ENCODE measurements at regions not wholly inside any gene's neighbourhood (a gene's known extent, or its start where the extent isn't known, plus 50 kb on each side); places are given as distances from the start of the nearest gene placed in this dataset.
"Not testable (repeated sequence)": the region's sequence is repeated elsewhere in the genome, so short reads cannot be mapped to it uniquely, and the experiment has no call there.

- TF ChIP-seq JUND (IDR thresholded peaks at IDR 0.05; ENCODE audit: low read depth), result no peak
- no peak for DNase-seq (ENCODE audit: low read depth in 1 of 2, low spot score in 1 of 2)
- in situ Hi-C loops (cut with HindIII; ENCODE audit: low pct_unique_long_range_greater_than_20kb, low sequenced_read_pairs), result no loop called here
These were observed 424.3 kb upstream of the CBLB start for GRCh38 chr3:106293161-106293560.

GRCh38 chr3:106294121-106294520 lies 425.3 kb upstream of the CBLB start:
- in situ Hi-C loops (cut with HindIII; ENCODE audit: low pct_unique_long_range_greater_than_20kb, low sequenced_read_pairs), result no loop called here
- TF ChIP-seq JUND (IDR thresholded peaks at IDR 0.05; ENCODE audit: low read depth), result no peak
- no peak for DNase-seq (ENCODE audit: low read depth in 1 of 2, low spot score in 1 of 2)

GRCh38 chr3:106296062-106296461 lies 427.2 kb upstream of the CBLB start:
- no peak for TF ChIP-seq JUND (IDR thresholded peaks at IDR 0.05; ENCODE audit: low read depth)
- DNase-seq (ENCODE audit: low read depth in 1 of 2, low spot score in 1 of 2), result no peak
- in situ Hi-C loops (cut with HindIII; ENCODE audit: low pct_unique_long_range_greater_than_20kb, low sequenced_read_pairs), result no loop called here

GRCh38 chr3:106299300-106300098 lies 430.7 kb upstream of the CBLB start:
- no peak for DNase-seq (ENCODE audit: low read depth in 1 of 2, low spot score in 1 of 2)
- in situ Hi-C loops (cut with HindIII; ENCODE audit: low pct_unique_long_range_greater_than_20kb, low sequenced_read_pairs), result no loop called here
- no peak for TF ChIP-seq JUND (IDR thresholded peaks at IDR 0.05; ENCODE audit: low read depth)

- DNase-seq (ENCODE audit: low read depth in 1 of 2, low spot score in 1 of 2), result no peak
- in situ Hi-C loops (cut with HindIII; ENCODE audit: low pct_unique_long_range_greater_than_20kb, low sequenced_read_pairs), result no loop called here
- TF ChIP-seq JUND (IDR thresholded peaks at IDR 0.05; ENCODE audit: low read depth), result no peak
These were observed 433.8 kb upstream of the CBLB start for GRCh38 chr3:106302451-106303221.

- in situ Hi-C loops (cut with HindIII; ENCODE audit: low pct_unique_long_range_greater_than_20kb, low sequenced_read_pairs), result no loop called here
- TF ChIP-seq JUND (IDR thresholded peaks at IDR 0.05; ENCODE audit: low read depth), result no peak
These were observed 435.0 kb upstream of the CBLB start for GRCh38 chr3:106303766-106304165.

GRCh38 chr3:106305127-106305526 lies 436.3 kb upstream of the CBLB start:
- DNase-seq (ENCODE audit: low read depth in 1 of 2, low spot score in 1 of 2), result no peak
- TF ChIP-seq JUND (IDR thresholded peaks at IDR 0.05; ENCODE audit: low read depth), result no peak

More at GRCh38 chr3:106303766-106304165, 435.0 kb upstream of the CBLB start:
- no peak for DNase-seq (ENCODE audit: low read depth in 1 of 2, low spot score in 1 of 2)

GRCh38 chr3:106305882-106306435 lies 437.1 kb upstream of the CBLB start:
- DNase-seq (ENCODE audit: low read depth in 1 of 2, low spot score in 1 of 2), result no peak
- in situ Hi-C loops (cut with HindIII; ENCODE audit: low pct_unique_long_range_greater_than_20kb, low sequenced_read_pairs), result no loop called here
- TF ChIP-seq JUND (IDR thresholded peaks at IDR 0.05; ENCODE audit: low read depth), result no peak

More at GRCh38 chr3:106305127-106305526, 436.3 kb upstream of the CBLB start:
- in situ Hi-C loops (cut with HindIII; ENCODE audit: low pct_unique_long_range_greater_than_20kb, low sequenced_read_pairs), result no loop called here

GRCh38 chr3:106309274-106309673 lies 440.5 kb upstream of the CBLB start:
- in situ Hi-C loops (cut with HindIII; ENCODE audit: low pct_unique_long_range_greater_than_20kb, low sequenced_read_pairs), result no loop called here
- no peak for TF ChIP-seq JUND (IDR thresholded peaks at IDR 0.05; ENCODE audit: low read depth)
- DNase-seq (ENCODE audit: low read depth in 1 of 2, low spot score in 1 of 2), result no peak

GRCh38 chr3:106309798-106310197 lies 441.0 kb upstream of the CBLB start:
- DNase-seq (ENCODE audit: low read depth in 1 of 2, low spot score in 1 of 2), result not testable (repeated sequence)

GRCh38 chr3:106317141-106318055 lies 448.6 kb upstream of the CBLB start:
- no peak for DNase-seq (ENCODE audit: low read depth in 1 of 2, low spot score in 1 of 2)
- no peak for TF ChIP-seq JUND (IDR thresholded peaks at IDR 0.05; ENCODE audit: low read depth)
- in situ Hi-C loops (cut with HindIII; ENCODE audit: low pct_unique_long_range_greater_than_20kb, low sequenced_read_pairs), result no loop called here

More at GRCh38 chr3:106309798-106310197, 441.0 kb upstream of the CBLB start:
- in situ Hi-C loops (cut with HindIII; ENCODE audit: low pct_unique_long_range_greater_than_20kb, low sequenced_read_pairs), result not testable (repeated sequence)

GRCh38 chr3:106321438-106321837 lies 452.6 kb upstream of the CBLB start:
- in situ Hi-C loops (cut with HindIII; ENCODE audit: low pct_unique_long_range_greater_than_20kb, low sequenced_read_pairs); DNase-seq (ENCODE audit: low read depth in 1 of 2, low spot score in 1 of 2): not testable (repeated sequence)
